ENCODE measurements at regions not wholly inside any gene's neighbourhood (a gene's known extent, or its start where the extent isn't known, plus 50 kb on each side); places are given as distances from the start of the nearest gene placed in this dataset.

- no peak overlapping the region for H3K27ac Mint-ChIP-seq
- intact Hi-C loops (cut with DNase I, micrococcal nuclease) = no loop called here
These were observed 68.6 kb upstream of the DIO3 start for GRCh38 chr14:101492716-101493115.

DNA sequence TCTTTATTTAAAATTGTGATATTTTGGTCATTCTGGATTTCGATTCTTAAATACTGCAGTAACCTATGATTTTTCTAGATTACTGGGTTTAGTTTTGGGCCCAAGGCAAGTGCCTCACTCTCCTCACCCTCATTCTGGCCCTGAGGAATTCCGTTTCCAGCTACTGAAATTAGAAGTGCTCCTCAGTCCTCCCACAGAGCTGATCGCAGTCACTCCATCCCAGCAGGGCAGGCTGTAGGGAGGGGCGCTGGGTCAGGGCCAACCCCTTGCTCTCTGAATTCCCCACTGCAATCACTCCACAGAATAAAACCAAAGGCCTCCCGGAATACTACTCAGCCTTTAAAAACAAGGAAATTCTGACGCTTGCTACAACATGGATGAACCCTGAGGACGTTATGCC, 66.5 kb upstream of the DIO3 start:
- ATAC-seq (ENCODE audit: poor library complexity) (no peak), DNase-seq (no peak)
- H3K9me3 Mint-ChIP-seq = no peaks in the 10 kb centered on the region
- intact Hi-C loops (cut with DNase I, micrococcal nuclease) = no loop called here
- TF ChIP-seq, protein P1, sequence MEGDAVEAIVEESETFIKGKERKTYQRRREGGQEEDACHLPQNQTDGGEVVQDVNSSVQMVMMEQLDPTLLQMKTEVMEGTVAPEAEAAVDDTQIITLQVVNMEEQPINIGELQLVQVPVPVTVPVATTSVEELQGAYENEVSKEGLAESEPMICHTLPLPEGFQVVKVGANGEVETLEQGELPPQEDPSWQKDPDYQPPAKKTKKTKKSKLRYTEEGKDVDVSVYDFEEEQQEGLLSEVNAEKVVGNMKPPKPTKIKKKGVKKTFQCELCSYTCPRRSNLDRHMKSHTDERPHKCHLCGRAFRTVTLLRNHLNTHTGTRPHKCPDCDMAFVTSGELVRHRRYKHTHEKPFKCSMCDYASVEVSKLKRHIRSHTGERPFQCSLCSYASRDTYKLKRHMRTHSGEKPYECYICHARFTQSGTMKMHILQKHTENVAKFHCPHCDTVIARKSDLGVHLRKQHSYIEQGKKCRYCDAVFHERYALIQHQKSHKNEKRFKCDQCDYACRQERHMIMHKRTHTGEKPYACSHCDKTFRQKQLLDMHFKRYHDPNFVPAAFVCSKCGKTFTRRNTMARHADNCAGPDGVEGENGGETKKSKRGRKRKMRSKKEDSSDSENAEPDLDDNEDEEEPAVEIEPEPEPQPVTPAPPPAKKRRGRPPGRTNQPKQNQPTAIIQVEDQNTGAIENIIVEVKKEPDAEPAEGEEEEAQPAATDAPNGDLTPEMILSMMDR (IDR thresholded peaks at IDR 0.05) = no peak
- Histone ChIP-seq H3K36me3 (ENCODE audit: insufficient read depth, low read length) (no peaks in the 10 kb centered on the region), H3K4me1 (ENCODE audit: insufficient read depth, low read length) (no peaks in the 10 kb centered on the region), H3K27ac (ENCODE audit: low read depth in 1 of 2, low read length in 2 of 2) (no peak overlapping the region), H3K27me3 (ENCODE audit: control insufficient read depth in 1 of 2, insufficient read depth in 2 of 2, low read length in 2 of 2) (peaks cover 0 to 14% of the 10 kb centered on the region in 2 experiments), H3K9me3 (ENCODE audit: control insufficient read depth in 1 of 2, insufficient read depth in 1 of 2, low read length in 2 of 2) (peaks cover 0 to 19% of the 10 kb centered on the region in 2 experiments), H3K4me3 (ENCODE audit: low read length) (no peak overlapping the region)
- H3K4me3 Mint-ChIP-seq = no peak overlapping the region
- H3K36me3 Mint-ChIP-seq (ENCODE audit: low read depth) = no peaks in the 10 kb centered on the region
- no peaks in the 10 kb centered on the region for H3K4me1 Mint-ChIP-seq (ENCODE audit: low read depth)
- peaks cover 35% of the 10 kb centered on the region for H3K27me3 Mint-ChIP-seq
- ChIA-PET CTCF (no interaction called here), POLR2A (no interaction called here)
- H3K27ac Mint-ChIP-seq = no peak overlapping the region

More at GRCh38 chr14:101492716-101493115, 68.6 kb upstream of the DIO3 start:
- no peaks in the 10 kb centered on the region for H3K36me3 ChIP-seq (ENCODE audit: insufficient read depth, low read length)
- H3K4me3 ChIP-seq (ENCODE audit: low read length) = no peak overlapping the region
- Mint-ChIP-seq H3K36me3 (ENCODE audit: low read depth) (no peaks in the 10 kb centered on the region), H3K4me3 (no peak overlapping the region), H3K9me3 (peaks cover 3% of the 10 kb centered on the region), H3K27me3 (peaks cover 33% of the 10 kb centered on the region), H3K4me1 (ENCODE audit: low read depth) (no peaks in the 10 kb centered on the region)
- ATAC-seq (ENCODE audit: poor library complexity) = no peak
- no peak overlapping the region for H3K27ac ChIP-seq (ENCODE audit: low read depth in 1 of 2, low read length in 2 of 2)
- no peaks in the 10 kb centered on the region for H3K4me1 ChIP-seq (ENCODE audit: insufficient read depth, low read length)
- peaks cover 0 to 12% of the 10 kb centered on the region in 2 experiments for H3K9me3 ChIP-seq (ENCODE audit: control insufficient read depth in 1 of 2, insufficient read depth in 1 of 2, low read length in 2 of 2)
- POLR2A ChIA-PET = no interaction called here
- peak in 1 of 14 experiments; percentile 31 for DNase-seq
- TF ChIP-seq, protein P1 (IDR thresholded peaks at IDR 0.05) = no peak
- CTCF ChIA-PET = no interaction called here
- H3K27me3 ChIP-seq (ENCODE audit: control insufficient read depth in 1 of 2, insufficient read depth in 2 of 2, low read length in 2 of 2) = peaks cover 3 to 14% of the 10 kb centered on the region in 2 experiments

DNA sequence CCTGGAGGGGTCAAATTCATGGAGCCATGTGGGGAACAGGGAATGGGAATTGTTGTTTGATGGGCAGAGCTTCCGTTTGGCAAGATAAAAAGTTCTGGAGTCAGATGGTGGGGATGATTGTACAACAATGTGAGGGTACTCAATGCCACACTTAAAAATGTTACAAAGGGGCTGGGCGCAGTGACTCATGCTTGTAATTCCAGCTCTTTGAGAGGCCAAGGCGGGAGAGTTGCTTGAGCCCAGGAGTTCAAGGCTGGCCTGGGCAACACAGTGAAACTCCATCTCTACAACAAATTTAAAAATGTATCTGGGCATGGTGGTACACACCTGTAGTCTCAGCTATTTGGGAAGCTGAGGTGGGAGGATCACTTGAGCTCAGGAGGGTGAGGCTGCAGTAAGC, 66.0 kb upstream of the DIO3 start:
- intact Hi-C loops (cut with DNase I, micrococcal nuclease) = no loop called here
- H3K9me3 Mint-ChIP-seq = no peaks in the 10 kb centered on the region
- no peak overlapping the region for H3K27ac Mint-ChIP-seq
- peaks cover 36% of the 10 kb centered on the region for H3K27me3 Mint-ChIP-seq
- ATAC-seq (ENCODE audit: poor library complexity) = no peak
- TF ChIP-seq, protein P1 (IDR thresholded peaks at IDR 0.05) = no peak
- H3K4me3 Mint-ChIP-seq = no peak overlapping the region
- no peak for DNase-seq
- ChIA-PET CTCF (no interaction called here), POLR2A (no interaction called here)
- H3K4me1 Mint-ChIP-seq (ENCODE audit: low read depth) = no peaks in the 10 kb centered on the region
- peaks cover 0 to 14% of the 10 kb centered on the region in 2 experiments for H3K27me3 ChIP-seq (ENCODE audit: control insufficient read depth in 1 of 2, insufficient read depth in 2 of 2, low read length in 2 of 2)
- H3K4me1 ChIP-seq (ENCODE audit: insufficient read depth, low read length) = no peaks in the 10 kb centered on the region
- H3K36me3 ChIP-seq (ENCODE audit: insufficient read depth, low read length) = no peaks in the 10 kb centered on the region
- H3K36me3 Mint-ChIP-seq (ENCODE audit: low read depth) = no peaks in the 10 kb centered on the region
- H3K9me3 ChIP-seq (ENCODE audit: control insufficient read depth in 1 of 2, insufficient read depth in 1 of 2, low read length in 2 of 2) = peaks cover 0 to 19% of the 10 kb centered on the region in 2 experiments
- H3K27ac ChIP-seq (ENCODE audit: low read depth in 1 of 2, low read length in 2 of 2) = no peak overlapping the region
- no peak overlapping the region for H3K4me3 ChIP-seq (ENCODE audit: low read length)

Measured in CD4-positive, alpha-beta T cell (primary cell).